Ecto neural progenitor cell (in vitro differentiated cells): ENCODE measurements at regions not wholly inside any gene's neighbourhood (a gene's known extent, or its start where the extent isn't known, plus 50 kb on each side); places are given as distances from the start of the nearest gene placed in this dataset.
"Not testable (repeated sequence)": the region's sequence is repeated elsewhere in the genome, so short reads cannot be mapped to it uniquely, and the experiment has no call there.

ENCODE experiments used
- DNase-seq: peaks from one replicate; pipeline ENCODE4 v3.0.0-alpha.2; 2018; ENCODE audit warnings: low spot score

DNA sequence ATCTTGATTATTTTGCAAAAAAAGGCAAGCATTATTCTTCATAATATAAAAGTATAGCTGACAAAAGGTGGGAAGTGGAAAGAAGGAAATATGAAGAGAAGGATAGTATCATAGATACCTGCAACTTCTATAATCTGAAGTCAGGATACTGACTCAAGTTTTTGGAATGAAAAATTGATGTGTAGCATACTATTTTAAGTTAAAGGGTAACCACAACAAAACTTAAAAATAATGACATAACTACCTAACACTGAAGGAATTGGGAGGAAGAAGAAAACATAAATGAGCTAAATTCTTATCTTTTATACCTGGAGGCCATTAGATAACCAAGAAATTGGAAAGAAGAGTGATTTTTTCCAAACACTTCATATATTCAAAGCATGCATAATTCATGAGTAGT, 51.8 kb upstream of the TLE1 start:
- no peak for DNase-seq

DNA sequence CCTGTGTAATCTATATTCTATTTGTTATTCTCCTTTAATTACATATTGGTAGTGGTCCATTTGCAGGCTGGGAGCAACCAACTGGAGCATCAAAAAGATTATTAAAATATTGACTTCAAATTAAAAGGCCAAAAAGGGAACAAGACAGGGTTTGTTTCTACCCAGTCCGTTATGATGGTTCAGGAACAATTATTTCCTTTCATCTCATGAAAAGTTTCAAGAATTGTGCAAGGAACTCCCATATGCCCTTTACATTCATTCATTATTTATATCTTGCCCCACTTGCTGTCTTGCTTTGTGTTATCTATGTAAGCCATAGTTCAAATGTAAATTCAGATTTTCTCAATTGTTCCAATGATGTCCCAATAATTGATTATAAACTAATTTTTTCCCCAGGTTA, 58.7 kb upstream of the TLE1 start:
- no peak for DNase-seq

DNA sequence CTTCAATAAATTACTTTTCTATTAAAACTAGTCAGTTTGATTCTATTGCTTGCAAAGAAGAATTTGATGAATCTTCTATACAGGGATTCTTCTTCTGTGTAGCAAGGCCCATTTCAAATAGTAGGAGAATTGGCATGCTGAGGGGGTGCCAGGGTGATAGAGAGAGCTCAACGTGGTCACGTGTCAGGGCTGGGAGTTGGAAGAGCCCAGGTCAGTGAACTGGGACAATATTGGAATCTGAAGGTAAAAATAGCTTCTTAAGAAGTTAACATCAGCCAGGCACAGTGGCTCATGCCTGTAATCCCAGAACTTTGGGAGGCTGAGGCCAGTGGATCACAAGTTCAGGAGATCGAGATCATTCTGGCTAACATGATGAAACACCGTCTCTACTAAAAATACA, 64.1 kb upstream of the TLE1 start:
- no peak for DNase-seq

DNA sequence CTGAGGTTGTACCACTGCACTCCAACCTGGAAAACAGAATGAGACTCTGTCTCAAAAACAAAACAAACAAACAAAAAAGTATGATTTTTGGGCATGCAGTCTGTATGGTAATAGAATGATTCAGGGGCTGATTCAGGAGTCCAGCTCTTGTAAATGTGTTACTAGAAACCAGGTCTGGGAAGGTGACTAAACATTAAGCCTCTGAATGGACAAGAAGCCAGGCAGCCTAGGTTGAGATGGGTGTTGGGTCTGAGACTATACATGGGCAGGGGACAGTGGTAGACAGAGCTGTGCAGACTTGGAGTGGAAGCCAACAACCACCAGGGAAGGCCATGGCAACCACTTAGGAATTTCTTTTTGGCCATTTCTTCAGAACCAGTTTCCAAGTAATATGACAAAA, 64.9 kb upstream of the TLE1 start:
- no peak for DNase-seq

DNA sequence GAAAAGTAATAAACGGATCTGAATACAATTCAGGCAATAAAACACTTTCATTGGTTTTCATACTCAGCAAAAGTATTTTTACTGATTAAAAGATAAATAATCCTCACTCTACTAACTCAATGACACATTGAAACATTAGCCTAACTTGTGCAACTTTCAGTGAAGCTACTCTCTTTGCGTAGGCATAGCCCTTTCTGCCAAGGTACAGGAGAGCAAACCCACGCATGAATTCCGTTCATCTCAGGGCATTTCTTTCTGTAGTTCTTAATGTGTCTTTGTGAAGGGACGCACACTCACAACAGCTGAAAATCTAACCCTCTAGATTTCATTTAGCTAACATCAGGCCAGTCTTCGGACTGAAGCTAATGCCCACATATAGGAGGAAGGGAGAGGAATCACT, 66.4 kb upstream of the TLE1 start:
- DNase-seq, result no peak

DNA sequence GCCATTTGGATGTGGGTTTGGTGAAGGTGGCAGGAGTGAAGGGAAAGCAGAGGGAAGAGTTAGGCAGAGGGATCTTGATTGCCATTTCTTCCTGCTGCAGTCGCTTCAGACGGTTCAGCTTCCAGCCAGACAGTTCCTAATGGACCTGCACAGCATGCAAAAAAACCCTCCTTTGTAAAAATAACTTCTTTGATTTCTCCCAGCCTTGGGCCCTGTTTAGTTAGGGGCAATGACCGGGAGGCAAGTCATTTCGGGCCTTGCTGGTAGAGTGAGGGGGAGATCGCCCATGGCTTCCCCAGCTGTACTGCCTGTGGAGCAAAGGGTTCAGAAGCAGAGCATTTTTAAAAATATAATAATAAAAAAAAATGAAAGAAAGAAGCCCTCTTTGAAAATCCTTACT, 67.2 kb upstream of the TLE1 start:
- no peak for DNase-seq

DNA sequence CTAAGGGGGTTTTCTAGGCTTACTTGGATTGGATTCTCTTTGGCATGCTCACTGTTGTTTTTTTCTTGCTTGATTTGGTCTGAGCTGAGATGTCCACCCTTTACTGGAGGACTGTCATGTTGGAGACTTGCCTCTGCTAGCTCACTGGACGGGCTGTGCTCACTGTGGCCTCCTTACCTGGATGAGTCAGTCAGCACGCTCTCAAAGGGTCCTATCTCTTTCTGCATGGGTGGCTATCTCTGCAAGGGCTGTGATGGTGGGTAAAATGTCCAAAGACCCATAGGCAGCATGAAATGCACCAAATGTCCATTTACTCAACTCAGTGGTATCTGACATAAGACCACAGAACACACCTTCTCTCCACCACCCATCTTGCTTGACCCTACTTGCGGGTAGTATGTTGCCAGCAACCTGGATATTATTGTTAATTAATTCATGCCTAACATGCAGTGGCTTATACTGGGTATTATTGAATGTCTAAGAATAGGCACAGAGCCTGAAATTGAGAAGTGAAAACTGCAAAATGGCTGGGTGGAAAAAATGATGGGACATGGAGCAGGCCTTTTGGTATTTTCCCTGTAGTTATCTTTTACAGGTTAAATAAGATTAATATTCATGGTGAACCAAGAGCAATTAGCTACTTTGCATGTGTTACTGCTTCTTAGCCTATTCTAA, 68.9 kb upstream of the TLE1 start:
- DNase-seq, result no peak

DNA sequence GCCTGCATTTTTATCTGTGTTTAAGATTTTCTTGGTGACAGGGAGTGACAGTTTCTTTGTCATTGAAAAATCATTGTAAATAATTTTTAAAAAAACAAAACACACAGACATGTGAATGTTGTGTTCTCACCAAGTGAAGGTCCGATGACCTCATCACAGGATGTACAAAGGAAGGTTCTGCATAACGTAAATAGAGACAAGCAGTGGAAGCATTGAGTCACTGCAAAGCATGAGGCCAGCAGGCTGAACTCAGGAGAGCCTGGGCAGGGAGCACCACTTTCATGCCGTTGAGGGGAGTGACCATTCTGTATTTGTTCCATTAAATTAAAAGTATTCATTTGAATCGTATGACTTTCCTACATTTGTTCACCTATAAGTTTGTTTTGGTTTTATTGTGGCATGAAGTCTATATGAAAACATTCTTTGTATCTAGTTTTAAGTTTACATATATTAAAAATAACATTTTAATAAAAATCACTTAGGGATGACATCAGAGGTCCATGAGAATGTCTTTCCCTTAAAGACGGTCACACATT, 70.4 kb upstream of the TLE1 start:
- no peak for DNase-seq

DNA sequence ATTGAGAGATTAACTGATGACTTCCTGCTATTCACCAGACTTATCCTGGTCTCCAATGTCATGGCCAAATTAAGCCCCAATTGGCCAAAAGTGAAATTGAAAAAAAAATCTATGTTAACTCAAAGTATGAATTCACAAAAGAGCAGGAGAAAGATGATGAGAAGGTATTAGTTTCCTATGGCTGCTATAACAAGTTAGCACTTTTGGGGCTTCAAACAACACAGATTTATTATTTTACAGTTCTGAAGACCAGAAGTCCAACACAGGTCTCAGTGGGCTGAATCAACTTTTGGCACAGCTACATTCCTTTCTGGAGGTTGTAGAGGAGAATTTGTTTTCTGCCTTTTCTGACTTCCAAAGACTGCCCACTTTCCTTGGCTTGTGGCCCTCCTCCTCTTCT, 78.6 kb upstream of the TLE1 start:
- DNase-seq, result no peak

DNA sequence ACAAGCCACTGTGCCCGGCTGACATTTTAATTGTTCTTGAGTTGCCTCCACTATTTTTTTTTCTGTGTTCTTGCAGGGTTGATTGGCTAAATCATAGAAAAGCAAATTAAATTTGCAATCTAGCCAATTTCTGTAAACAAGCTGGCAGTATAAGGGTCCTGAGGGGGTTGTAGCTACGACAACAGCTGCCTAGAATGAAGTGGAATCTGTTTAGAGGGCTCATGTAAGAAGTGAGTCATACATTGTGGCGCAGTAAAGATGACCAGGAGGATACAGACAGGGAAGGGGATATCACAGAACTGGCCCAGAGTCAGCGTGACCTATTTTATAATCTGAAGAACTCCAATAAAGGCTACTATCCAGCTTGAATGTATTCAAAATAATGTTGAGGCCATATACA, 82.2 kb upstream of the TLE1 start:
- DNase-seq, result no peak

DNA sequence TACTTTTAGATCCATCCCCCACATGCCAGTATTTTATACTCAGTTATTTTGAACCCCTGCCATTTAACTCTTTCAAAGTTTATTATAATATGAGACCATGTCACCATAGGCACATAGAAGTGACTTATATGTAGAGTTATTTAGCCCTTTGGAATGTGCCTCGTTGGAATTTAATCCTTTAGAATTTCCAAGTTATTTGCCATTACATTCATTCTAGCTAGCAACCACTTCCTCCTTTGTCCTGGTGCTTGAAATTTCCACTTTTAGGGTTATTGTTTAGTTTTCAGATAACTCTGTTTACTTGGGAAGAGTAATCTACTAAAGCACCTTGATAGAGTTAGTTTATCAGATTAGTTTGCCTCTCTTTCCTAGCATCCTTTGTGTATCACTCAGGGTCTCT, 82.8 kb upstream of the TLE1 start:
- DNase-seq, result no peak

DNA sequence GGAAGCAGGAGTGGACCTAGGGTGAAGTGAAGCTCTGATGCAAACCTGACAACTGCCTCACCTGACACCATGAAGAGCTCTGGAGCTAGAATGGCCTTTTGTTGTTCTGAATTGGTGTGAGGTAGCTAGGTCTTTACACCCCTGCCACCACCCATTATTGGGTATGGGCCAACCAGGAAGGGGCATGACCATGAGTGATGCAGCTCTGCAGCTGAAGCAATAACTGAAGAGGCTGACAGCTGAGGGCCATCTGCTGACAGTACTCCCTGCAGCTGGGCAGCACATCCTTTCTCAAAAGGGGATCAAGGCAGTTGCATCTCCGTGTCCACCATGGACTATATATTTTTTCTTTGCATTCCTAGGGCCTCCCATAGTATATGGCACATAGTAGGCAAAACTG, 87.0 kb upstream of the TLE1 start:
- DNase-seq, result no peak

DNA sequence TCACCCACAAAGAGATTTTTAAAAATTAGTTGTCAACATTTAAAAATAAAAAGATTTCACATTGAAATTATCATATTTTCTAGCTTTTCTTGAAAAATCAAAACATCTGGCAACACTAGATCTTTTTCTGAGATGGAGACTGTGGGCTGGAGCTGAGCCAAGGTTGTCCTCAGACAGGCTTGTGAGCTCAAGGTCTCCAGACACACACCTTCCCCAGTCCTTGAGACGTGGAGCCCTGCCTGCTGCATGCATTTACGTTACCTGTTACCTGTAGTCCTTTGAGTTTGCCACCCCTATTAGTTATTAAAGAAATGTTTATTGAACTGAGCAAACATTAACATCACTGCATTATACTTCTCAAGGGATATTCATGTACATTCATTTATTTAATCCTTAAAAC, 87.5 kb upstream of the TLE1 start:
- DNase-seq, result no peak

DNA sequence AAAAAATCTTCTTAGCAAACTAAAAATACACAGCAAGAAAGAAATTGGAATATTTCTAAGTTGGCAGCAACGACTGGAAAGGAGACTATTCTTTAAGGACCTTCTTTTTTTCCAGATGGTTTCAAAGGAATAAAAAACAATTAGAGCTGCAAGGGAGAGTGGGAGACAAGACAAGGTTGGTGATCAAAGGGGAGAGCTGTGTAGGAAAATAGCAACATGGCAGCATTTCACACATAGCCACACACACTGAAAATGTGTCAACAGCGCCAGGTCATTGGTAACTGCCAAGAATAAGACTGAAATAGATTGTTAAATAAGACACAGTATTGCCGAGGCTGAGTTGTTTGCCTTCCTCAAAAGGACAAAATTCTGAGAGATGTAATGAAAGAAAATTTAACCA, 88.1 kb upstream of the TLE1 start:
- no peak for DNase-seq

DNA sequence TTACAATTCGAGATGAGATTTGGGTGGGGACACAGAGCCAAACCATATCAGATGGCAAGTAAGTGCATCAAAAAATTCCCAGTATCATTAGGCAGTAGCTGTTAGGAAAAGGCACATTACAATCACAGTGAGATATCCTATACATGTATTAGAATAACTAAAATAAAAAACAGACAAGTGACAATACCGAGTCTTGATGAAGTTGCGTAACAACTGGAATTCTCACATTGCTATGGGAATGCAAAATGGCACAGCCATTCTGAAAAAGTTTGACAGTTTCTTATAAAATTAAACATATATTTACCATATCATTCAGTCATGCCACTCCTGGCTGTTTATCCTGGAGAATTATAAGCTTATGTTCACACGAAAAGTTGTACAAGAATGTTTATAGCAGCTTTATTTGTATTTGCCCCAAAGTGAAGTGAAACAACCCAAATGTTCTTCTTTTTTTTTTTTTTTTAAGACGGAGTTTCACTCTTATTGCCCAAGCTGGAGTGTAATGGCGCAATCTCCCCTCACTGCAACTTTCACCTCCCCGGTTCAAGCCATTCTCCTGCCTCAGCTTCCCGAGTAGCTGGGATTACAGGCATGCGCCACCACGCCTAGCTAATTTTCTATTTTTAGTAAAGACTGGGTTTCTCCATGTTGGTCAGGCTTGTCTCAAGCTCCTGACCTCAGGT, 93.1 kb upstream of the TLE1 start:
- DNase-seq, result no peak

DNA sequence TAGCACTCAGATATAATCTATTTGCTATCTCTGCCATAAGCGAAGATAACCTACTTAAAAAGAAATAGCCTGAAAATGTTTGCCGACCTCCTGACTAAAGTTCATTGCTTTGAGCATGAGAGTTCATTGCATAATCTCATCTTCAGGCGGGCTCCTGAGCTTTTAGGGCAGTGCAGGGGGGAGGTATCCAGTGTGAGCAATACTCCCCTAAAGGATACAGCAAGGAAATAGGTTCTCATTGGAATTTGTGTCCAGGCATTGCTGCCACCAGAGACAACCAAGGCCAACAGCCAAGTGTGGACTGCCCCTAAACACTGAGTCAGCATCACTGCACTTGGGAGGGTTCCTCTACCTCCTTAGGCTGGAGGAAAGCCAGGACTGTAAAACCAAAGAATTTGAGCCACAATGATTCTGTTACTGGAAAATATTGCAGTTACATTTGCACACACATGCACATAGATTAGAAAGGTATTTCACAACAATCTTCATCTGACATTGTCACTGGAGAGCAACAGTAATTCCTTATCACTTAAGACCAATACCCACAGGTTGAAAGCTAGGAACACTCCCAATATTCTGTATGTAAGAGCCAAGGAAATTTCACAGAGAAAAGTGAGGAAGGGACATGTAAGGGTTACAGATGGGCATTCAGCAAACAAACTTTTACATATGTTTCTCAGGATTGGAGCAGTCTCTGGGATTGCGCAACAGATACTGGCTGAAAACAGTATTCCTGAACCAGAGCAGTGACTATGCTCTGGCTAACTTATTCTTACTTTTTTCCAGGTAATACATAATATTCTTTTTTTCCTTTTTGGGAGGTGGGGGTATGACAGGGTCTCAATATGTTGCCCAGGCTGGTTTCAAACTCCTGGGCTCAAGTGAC, 98.6 kb upstream of the TLE1 start:
- no peak for DNase-seq

DNA sequence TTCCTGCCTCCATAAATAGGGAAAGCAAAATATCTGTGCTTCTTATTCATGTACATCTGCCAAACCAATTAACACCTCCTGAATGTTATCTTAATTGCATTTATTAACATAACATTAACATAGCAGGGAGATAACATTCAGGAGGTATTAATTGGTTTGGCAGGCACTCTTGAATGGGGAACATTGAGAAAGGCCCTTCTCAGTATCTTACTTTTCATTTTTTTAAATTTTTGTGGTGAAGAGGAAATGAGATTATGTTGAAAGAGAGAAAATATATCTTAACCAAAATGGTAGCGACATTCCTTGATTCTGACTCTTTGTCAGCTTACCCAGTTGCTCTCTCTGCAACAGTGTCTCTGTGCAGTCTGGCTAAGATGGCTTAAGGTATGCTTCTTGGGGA, 100.4 kb upstream of the TLE1 start:
- no peak for DNase-seq

DNA sequence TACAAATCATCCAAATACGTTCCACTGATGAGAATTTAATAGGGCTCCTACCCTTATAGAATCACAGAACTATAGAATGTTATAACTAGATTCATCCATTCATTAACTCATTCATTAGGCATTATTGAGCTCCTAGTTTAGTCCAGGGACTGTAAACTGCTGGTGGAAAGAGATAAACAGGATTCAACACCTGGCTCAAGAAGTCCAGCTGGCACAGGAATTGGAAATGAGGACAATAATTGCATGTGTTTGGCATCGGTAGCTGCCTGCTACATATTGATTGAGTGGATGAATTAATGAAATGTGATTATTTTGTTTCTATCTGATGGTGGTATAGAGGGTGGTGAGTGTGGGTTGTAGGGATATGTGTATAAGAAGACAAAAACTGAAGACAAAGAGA, 100.8 kb upstream of the TLE1 start:
- no peak for DNase-seq

DNA sequence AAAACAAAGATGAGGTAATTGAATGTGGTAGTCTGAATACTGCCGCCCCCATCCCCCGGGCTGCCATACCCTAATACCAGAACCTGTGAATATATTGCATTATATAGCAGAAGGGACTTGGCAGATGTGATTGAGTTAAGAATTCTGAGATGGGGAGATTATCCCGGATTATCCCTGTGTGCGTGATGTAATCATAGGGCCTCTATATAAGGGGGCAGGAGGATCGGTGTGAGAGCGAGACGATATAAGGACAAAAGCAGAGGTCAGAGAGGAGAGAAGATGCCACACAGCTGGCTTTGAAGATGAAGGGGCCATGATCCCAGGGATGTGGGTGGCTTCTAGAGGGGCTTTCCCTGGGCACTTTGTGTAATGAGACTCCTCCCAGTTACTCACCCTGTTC, 101.7 kb upstream of the TLE1 start:
- DNase-seq, result no peak

DNA sequence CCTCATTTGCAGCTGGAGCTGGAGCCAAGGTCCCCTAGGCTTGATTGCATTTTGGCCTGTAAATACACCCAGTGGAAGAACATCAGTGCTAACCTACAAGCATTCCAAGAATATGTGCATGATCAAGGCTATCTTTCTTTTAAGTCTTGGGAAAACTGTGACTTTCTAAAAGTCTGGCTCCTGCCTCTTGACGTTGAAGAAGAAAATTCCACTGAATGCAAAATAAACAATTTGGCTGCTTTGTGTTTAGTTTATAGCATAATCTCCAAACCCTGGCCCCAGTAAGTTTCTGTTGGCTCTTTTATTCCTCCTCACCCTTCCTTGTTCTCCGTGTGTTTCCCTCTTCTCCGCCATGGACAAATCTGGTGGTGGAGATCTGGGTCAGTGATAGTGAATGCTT, 109.3 kb upstream of the TLE1 start:
- no peak for DNase-seq

DNA sequence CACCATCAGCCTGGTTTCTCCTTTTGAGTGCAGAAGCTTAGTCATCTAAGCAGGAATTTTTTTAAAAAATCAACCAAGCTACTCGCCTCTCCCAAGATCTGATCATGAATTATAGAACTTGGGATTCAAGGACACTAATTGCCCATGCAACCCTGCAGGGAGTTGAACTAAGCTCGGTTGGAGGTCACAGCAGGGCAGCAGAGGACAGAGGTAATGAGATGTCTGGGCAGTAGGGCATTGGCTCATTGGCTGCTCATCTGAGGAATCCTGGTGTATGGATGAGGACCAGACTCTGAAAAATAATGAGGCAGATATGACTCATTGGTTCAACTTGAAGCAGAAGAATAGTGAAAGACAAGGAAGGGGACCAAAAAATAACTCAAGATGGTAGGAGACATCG, 111.8 kb upstream of the TLE1 start:
- no peak for DNase-seq

DNA sequence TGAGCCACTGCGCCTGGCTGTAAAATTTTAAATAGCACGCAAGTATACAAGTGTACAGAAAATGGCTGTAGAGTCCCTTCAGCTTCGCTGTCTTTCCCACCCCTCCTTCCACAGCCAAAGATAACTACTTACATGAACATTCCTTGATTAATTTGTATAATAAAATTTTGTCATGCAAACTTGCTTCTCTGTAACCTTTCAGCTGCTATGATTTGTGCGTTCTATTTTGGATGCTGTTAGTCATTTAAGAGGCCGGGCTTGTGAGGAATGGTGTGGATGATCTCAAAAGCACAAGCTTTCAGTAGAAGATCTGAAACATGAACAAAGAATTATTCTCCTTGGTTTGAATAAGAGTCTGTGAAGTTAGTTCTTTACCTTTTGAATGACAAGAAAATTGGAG, 115.0 kb upstream of the TLE1 start:
- DNase-seq, result no peak

DNA sequence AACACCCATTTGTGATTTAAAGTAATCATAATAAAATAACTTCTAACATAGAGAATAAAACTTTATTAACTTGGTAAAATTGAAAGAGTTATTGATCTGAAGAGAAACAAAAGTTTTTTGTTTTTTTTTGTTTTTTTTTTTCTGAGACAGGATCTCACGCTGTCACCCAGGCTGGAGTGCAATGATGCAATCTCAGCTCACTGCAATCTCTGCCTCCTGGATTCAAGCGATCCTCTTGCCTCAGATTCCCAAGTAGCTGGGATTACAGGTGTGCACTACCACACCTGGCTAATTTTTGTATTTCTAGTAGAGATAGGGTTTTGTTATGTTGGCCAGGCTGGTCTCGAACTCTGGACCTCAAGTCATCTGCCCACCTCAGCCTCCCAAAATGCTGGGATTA, 116.5 kb upstream of the SPATA31D4 start:
- DNase-seq, result not testable (repeated sequence)
